ENCODE measurements at regions not wholly inside any gene's neighbourhood (a gene's known extent, or its start where the extent isn't known, plus 50 kb on each side); places are given as distances from the start of the nearest gene placed in this dataset.

DNA sequence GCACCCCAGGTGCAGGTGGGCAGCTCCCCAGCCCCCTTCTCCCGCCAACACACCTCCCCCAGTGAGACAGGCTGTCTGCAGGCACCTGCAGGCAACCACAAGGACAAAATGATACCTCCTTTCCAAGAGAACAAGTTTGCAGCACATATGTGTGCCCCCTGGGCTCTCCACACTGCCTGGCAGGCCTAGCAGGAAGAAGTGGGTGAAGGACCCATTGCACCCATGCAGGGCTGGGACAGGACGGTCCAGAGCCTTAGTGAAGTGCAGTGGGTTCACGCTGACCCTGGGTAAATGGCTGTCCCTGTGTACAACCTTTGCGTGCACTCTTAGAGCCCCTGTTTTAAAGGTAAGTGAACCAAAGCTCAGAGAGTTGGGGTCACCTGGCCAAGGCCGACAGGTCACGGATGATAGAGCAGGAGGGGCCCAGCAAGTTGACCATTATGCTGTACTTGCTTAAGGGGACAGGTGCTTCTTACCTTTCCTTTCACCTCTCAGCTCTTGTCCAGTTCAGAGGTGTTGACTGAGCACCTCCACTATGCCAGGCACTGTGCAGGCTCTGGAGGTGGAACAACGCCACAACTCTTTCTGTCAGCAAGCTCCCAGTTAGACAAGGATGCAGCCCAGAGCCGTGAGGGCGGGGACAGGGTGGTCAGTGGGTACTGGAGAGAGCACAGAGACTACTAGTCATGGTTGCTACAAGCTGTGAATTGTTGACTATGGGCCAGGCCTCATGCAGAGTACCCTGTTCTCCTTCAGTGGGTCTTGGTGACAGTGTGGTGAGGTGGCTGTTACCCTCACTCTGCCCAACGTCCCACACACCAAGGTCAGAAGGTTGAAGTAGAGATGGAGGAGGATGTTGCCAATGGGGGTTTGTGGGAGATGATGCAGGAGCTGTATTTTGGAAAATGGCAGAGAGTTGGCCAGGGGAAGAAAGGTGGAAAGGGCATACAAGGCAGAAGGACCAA is 125.9 kb downstream of the PAPOLA start:
- TF ChIP-seq CTCF (IDR thresholded peaks at IDR 0.05), result no peak
- no peak for TF ChIP-seq POLR2AphosphoS5 (IDR thresholded peaks at IDR 0.05)
- no peak for TF ChIP-seq EP300 (IDR thresholded peaks at IDR 0.05)
- no peak for TF ChIP-seq POLR2A (IDR thresholded peaks at IDR 0.05)
- Histone ChIP-seq H3K27me3 (peaks cover 0 to 15% (median 0%) of the 10 kb centered on the region in 3 donors), H3K4me3 (no peak overlapping the region), H3K36me3 (no peaks in the 10 kb centered on the region), H3K4me1 (no peaks in the 10 kb centered on the region), H3K9me3 (no peaks in the 10 kb centered on the region), H3K27ac (no peak overlapping the region)
- WGBS, 2 donors, result 80 to 88% methylated on average over 10 of the region's 10 CpGs
- intact Hi-C loops (cut with DNase I), result no loop called here
- DNase-seq, result no peak

DNA sequence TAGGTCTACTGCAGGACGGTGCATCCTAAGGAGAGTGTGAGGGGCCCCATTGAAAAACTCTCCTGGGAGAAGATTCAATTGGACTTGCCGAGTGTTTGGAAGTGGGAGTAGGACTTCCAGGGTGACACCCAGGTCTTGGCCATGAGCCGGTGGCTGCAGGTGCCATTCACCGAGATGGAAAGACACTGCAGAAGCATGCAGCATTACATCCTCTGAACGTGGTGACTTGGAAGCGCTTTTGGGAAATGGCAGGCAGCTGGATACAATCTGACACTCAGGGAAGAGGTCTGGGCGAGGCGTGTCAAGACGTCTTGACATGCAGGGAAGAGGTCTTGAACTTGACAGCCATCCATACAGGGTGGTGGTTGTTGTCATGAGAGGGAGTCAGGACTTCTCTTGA is 126.9 kb downstream of the PAPOLA start:
- 87% methylated on average over 9 of the region's 9 CpGs for WGBS, 2 donors
- H3K4me3 ChIP-seq, result no peak overlapping the region
- intact Hi-C loops (cut with DNase I), result no loop called here
- H3K27me3 ChIP-seq, result peaks cover 0 to 8% (median 0%) of the 10 kb centered on the region in 3 donors
- no peak overlapping the region for H3K27ac ChIP-seq
- no peak for DNase-seq
- no peaks in the 10 kb centered on the region for H3K9me3 ChIP-seq
- H3K36me3 ChIP-seq, result no peaks in the 10 kb centered on the region
- no peaks in the 10 kb centered on the region for H3K4me1 ChIP-seq
- no peak for TF ChIP-seq CTCF (IDR thresholded peaks at IDR 0.05)
- TF ChIP-seq POLR2AphosphoS5 (IDR thresholded peaks at IDR 0.05), result no peak
- TF ChIP-seq EP300 (IDR thresholded peaks at IDR 0.05), result no peak
- TF ChIP-seq POLR2A (IDR thresholded peaks at IDR 0.05), result no peak

GRCh38 chr14:96629558-96630222 is 127.5 kb downstream of the PAPOLA start:
- H3K9me3 ChIP-seq, result no peaks in the 10 kb centered on the region
- no peaks in the 10 kb centered on the region for H3K4me1 ChIP-seq
- peaks cover 0 to 7% (median 0%) of the 10 kb centered on the region in 3 donors for H3K27me3 ChIP-seq
- H3K27ac ChIP-seq, result no peak overlapping the region
- no peak overlapping the region for H3K4me3 ChIP-seq
- no peak for DNase-seq
- no peaks in the 10 kb centered on the region for H3K36me3 ChIP-seq
- TF ChIP-seq CTCF (IDR thresholded peaks at IDR 0.05), result no peak
- TF ChIP-seq POLR2A (IDR thresholded peaks at IDR 0.05), result no peak
- no peak for TF ChIP-seq POLR2AphosphoS5 (IDR thresholded peaks at IDR 0.05)
- no peak for TF ChIP-seq EP300 (IDR thresholded peaks at IDR 0.05)
- 61 to 85% methylated on average over 4 of the region's 4 CpGs for WGBS, 2 donors
- intact Hi-C loops (cut with DNase I), result no loop called here

DNA sequence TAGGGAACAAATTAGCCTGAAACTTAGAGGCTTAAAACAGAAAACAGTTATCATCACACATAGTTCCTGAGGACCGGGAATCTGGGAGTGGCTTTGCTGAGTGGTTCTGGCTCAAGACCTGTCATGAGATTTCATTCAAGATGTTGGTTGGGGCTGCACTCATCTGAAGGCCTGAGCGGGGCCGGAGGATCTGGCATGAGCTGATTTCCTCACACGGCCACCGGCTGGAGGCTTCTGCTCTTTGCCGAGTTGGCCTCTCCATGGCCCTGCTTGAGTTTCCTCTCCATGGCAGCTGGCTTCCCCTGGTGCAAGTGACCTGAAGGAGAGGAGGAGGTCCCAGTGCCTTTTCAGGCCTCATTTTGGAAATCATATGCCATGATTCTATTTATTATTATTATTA is 128.1 kb downstream of the PAPOLA start:
- no peak for DNase-seq

More for the DNA sequence above, 128.1 kb downstream of the PAPOLA start:
- no peaks in the 10 kb centered on the region for H3K36me3 ChIP-seq
- no peaks in the 10 kb centered on the region for H3K9me3 ChIP-seq
- 94 to 95% methylated on average over 6 of the region's 6 CpGs for WGBS, 2 donors
- intact Hi-C loops (cut with DNase I), result no loop called here
- TF ChIP-seq EP300 (IDR thresholded peaks at IDR 0.05), result no peak
- no peak for TF ChIP-seq CTCF (IDR thresholded peaks at IDR 0.05)
- no peak for TF ChIP-seq POLR2A (IDR thresholded peaks at IDR 0.05)
- TF ChIP-seq POLR2AphosphoS5 (IDR thresholded peaks at IDR 0.05), result no peak
- H3K27ac ChIP-seq, result no peak overlapping the region
- no peak overlapping the region for H3K4me3 ChIP-seq
- H3K4me1 ChIP-seq, result no peaks in the 10 kb centered on the region
- H3K27me3 ChIP-seq, result peaks cover 0 to 1% (median 0%) of the 10 kb centered on the region in 3 donors
